ENCODE measurements at regions not wholly inside any gene's neighbourhood (a gene's known extent, or its start where the extent isn't known, plus 50 kb on each side); places are given as distances from the start of the nearest gene placed in this dataset.

GRCh38 chr6:11482616-11483015 is 54.9 kb upstream of the TMEM170B start:
- TF ChIP-seq CTCF (IDR thresholded peaks at IDR 0.05) (no peak), POLR2A (IDR thresholded peaks at IDR 0.05) (no peak)

Data from Peyer's patch (tissue), 4 donors.